GM12878 (cell line): ENCODE measurements at regions not wholly inside any gene's neighbourhood (a gene's known extent, or its start where the extent isn't known, plus 50 kb on each side); places are given as distances from the start of the nearest gene placed in this dataset.

Source experiments
- ATAC-seq: fragments of 200-7000 bp; cut with Tn5 transposase; 3 replicates; pipeline ENCODE4 v1.9.1; 2020; ENCODE audit warnings: mild to moderate bottlenecking, moderate library complexity
- BruUV-seq: library from RNA; stranded (reverse); fragments of 400-500 nt; replicated peaks from 2 replicates; lab custom pipeline; 2021; lab: Mats Ljungman, UMichigan
- CTCF ChIA-PET: fragments of 300-600 bp; sonication (Branson Sonifier 250); formaldehyde crosslinking; extraction: SDS; loops from one replicate; lab custom pipeline; 2021; ENCODE audit warnings: inconsistent platforms; lab: Yijun Ruan, JAX
- POLR2A ChIA-PET: fragments of 350-600 bp; formaldehyde crosslinking; extraction: SDS; loops from one replicate; lab custom pipeline; 2021; ENCODE audit warnings: inconsistent platforms; lab: Charles Lee
- RAD21 ChIA-PET: fragments of 300-600 bp; sonication (Branson Sonifier 250); formaldehyde crosslinking; loops from one replicate; lab custom pipeline; 2023; ENCODE audit warnings: antibody characterized with exemption; ENCODE audit not compliant: unreplicated experiment; lab: Charles Lee
- SMC1A ChIA-PET: fragments of 300-600 bp; sonication (Branson Sonifier 250); formaldehyde crosslinking; loops from one replicate; lab custom pipeline; 2023; ENCODE audit not compliant: unreplicated experiment, uncharacterized antibody; lab: Charles Lee
- DNase-seq: peaks from one replicate; pipeline ENCODE4 v3.0.0-alpha.2; 2011; ENCODE audit warnings: low read depth, low spot score
- FAIRE-seq: peaks from 3 replicates; lab custom pipeline; 2011; peaks lifted over from hg19 to GRCh38; lab: Jason Lieb, UNC
- H2AFZ ChIP-seq: 2 replicates; pipeline ENCODE4 v1.6.0; 2011; ENCODE audit warnings: low read depth, low read length, control low read depth; ENCODE audit not compliant: control insufficient read depth
- H3K27ac ChIP-seq: 2 replicates; pipeline ENCODE4 v1.5.1; 2011; ENCODE audit warnings: control low read depth; ENCODE audit not compliant: control insufficient read depth, insufficient read depth
- H3K27me3 ChIP-seq, 2 experiments: replicated peaks in 1 of 2; 2 replicates each; pipeline versions ENCODE4 v1.6.0 to v1.6.1; 2011; ENCODE audit warnings: low read length in 1 of 2; ENCODE audit not compliant: control insufficient read depth in 2 of 2, insufficient read depth in 2 of 2
- H3K36me3 ChIP-seq, 2 experiments: 2 replicates each; pipeline ENCODE4 v1.5.1; 2011; ENCODE audit warnings: low read length in 1 of 2; ENCODE audit not compliant: control insufficient read depth in 2 of 2, insufficient read depth in 2 of 2
- H3K4me1 ChIP-seq: 2 replicates; pipeline ENCODE4 v1.6.1; 2011; ENCODE audit warnings: mild to moderate bottlenecking, low read length, moderate library complexity, mixed read lengths; ENCODE audit not compliant: control insufficient read depth, insufficient read depth
- H3K4me2 ChIP-seq: 2 replicates; pipeline ENCODE4 v1.6.0; 2011; ENCODE audit warnings: control low read depth; ENCODE audit not compliant: control insufficient read depth, insufficient read depth
- H3K4me3 ChIP-seq: fragments of 200-600 bp; sonication (generic); 2 replicates; pipeline ENCODE4 v1.5.1; 2016
- H3K79me2 ChIP-seq: 2 replicates; pipeline ENCODE4 v1.6.0; 2011; ENCODE audit warnings: low read length; ENCODE audit not compliant: control insufficient read depth, insufficient read depth
- H3K9ac ChIP-seq: 2 replicates; pipeline ENCODE4 v1.8.0; 2011; ENCODE audit warnings: low read length, control low read depth, mixed read lengths; ENCODE audit not compliant: control insufficient read depth, insufficient read depth
- H3K9me3 ChIP-seq: replicated peaks from 3 replicates; pipeline ENCODE4 v1.5.1; 2011; ENCODE audit warnings: mild to moderate bottlenecking, low read length; ENCODE audit not compliant: control insufficient read depth, insufficient read depth
- H4K20me1 ChIP-seq: 2 replicates; pipeline ENCODE4 v1.6.0; 2011; ENCODE audit not compliant: control insufficient read depth, insufficient read depth
- BHLHE40 ChIP-seq, 2 experiments: fragments of 450-650 bp in 1 of 2; IDR thresholded peaks; 2 replicates each; pipeline ENCODE4 v1.6.1; 2011 to 2017; ENCODE audit warnings: low read depth in 2 of 2, borderline replicate concordance in 1 of 2, improper control_type of control experiment in 1 of 2, low read length in 1 of 2, mild to moderate bottlenecking in 1 of 2
- E2F8 ChIP-seq: fragments of 450-650 bp; IDR thresholded peaks from 2 replicates; pipeline ENCODE4 v1.6.1; 2018; ENCODE audit warnings: mild to moderate bottlenecking, low read depth, moderate library complexity; ENCODE audit not compliant: partially characterized antibody
- IKZF1 ChIP-seq: fragments of 450-650 bp; conservative IDR thresholded peaks from 2 replicates; pipeline ENCODE4 v1.6.1; 2017; ENCODE audit warnings: antibody characterized with exemption, mild to moderate bottlenecking
- REST ChIP-seq: IDR thresholded peaks from 2 replicates; pipeline ENCODE4 v1.6.1; 2012; ENCODE audit warnings: mild to moderate bottlenecking, low read depth, low read length
- ZNF687 ChIP-seq: fragments of 450-650 bp; IDR thresholded peaks from 2 replicates; pipeline ENCODE4 v1.6.1; 2017; ENCODE audit warnings: mild to moderate bottlenecking, moderate library complexity
- WGBS: methylation state at CpG from one replicate; pipeline ENCODE4 v1.1.6; 2016; ENCODE audit warnings: low lambda C conversion rate; ENCODE audit not compliant: insufficient replicate concordance, insufficient coverage; ENCODE audit errors: missing lambda C conversion rate; 5-methylcytosine and 5-hydroxymethylcytosine counted together
- in situ Hi-C: fragments of 300-500 bp; cut with MboI; formaldehyde crosslinking; loops from 9 replicates; pipeline ENCODE4 v1.14.3; 2018; ENCODE audit warnings: mixed read lengths
- intact Hi-C: fragments of 100-400 bp; cut with micrococcal nuclease; formaldehyde crosslinking; loops from one replicate; pipeline ENCODE4 v1.14.2; 2022; ENCODE audit not compliant: unreplicated experiment
- TF ChIP-seq, protein P1 (sequence below): fragments of 450-650 bp; IDR thresholded peaks from 2 replicates; pipeline ENCODE4 v1.6.1; 2017; ENCODE audit warnings: antibody characterized with exemption, mild to moderate bottlenecking, moderate library complexity

DNA sequence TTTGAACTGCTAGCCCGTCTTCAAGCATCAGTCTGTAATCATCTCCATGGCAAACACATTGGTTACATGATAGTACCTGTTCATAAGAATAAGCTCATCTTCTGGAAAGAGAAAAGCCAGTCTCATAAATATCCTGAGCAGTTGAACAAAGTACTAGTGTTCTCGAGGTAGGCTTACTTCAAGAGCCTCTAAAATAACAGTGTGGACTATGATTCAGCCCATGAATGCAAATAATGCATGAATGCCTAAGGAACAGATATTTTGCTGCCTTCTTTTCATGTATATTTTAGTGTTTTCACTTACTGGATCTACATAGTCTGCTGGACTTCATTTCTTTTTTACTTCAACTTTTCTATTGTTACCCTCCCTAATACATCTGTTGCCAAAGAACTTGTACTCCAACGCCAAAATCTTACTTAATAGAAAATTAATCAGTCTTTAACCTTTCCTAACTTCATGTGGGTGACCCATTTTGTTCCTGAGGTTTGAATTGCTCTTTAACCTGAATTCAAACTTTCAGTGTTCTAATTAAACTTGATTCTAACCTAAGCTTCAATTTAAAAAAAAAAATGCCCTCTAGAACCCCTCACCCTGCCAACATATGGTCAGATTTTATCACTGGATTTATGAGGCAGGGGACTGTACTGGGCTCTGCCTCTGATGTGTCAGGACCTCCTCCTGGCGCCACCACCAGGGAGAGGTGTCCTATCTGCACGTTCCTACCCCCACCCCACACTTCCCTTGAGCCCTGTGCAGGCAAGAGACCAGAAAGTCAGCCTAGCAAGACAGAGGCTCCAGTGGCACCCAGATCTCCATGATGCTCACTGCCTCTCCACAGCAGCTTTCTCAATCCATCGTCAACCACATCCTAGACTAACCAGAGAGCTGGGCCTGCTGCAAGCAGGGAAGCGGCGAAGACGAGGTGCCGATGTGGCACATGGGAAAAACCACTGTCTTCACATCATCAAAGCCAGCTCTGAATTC is 264.7 kb upstream of the ID2 start:
- no TSS peak for BruUV-seq
- WGBS, result 57% methylated on average over 10 of the region's 10 CpGs
- no peak for DNase-seq
- Histone ChIP-seq H3K27ac (no peak overlapping the region), H4K20me1 (no peaks in the 10 kb centered on the region; the same call in 1 of the 2 replicates), H3K27me3 (no peaks in the 10 kb centered on the region), H3K79me2 (no peaks in the 10 kb centered on the region), H3K4me3 (no peak overlapping the region), H3K4me2 (no peak overlapping the region), H3K9ac (no peak overlapping the region), H2AFZ (no peak overlapping the region), H3K9me3 (no peaks in the 10 kb centered on the region; the same call in 2 of the 3 replicates), H3K36me3 (no peaks in the 10 kb centered on the region; a peak in 1 of 4 replicates), H3K4me1 (peaks cover 21% of the 10 kb centered on the region)
- in situ Hi-C loops (no loop called here), intact Hi-C loops (no loop called here)
- no peak for FAIRE-seq
- ChIA-PET POLR2A (interaction anchor here (0.6 to 7.9 kb wide), 15 partner anchors 9 to 265 kb away, joined by 3 to 70 read pairs (median 4); partner anchors contain the start of gene ID2), SMC1A (interaction anchor here (0.6 to 20.6 kb wide), 21 partner anchors 9 to 990 kb away, joined by 3 to 352 read pairs (median 6); no protein-coding TSS in a partner anchor), CTCF (interaction anchor here (0.7 to 3.0 kb wide), 11 partner anchors 8 to 139 kb away, joined by 3 to 9 read pairs (median 3); no protein-coding TSS in a partner anchor), RAD21 (interaction anchor here (0.7 to 8.3 kb wide), 22 partner anchors 9 to 850 kb away, joined by 3 to 92 read pairs (median 5); partner anchors contain the start of gene ID2)
- peak; percentile 23 for ATAC-seq
- TF ChIP-seq E2F8, result no peak
- peak; percentile 15 to 75; a peak in 1 of 4 replicates for TF ChIP-seq BHLHE40 (IDR thresholded peaks at IDR 0.05; ENCODE audit: borderline replicate concordance in 1 of 2, low read depth in 2 of 2, low read length in 1 of 2)
- TF ChIP-seq REST, result no peak
- TF ChIP-seq, protein P1, sequence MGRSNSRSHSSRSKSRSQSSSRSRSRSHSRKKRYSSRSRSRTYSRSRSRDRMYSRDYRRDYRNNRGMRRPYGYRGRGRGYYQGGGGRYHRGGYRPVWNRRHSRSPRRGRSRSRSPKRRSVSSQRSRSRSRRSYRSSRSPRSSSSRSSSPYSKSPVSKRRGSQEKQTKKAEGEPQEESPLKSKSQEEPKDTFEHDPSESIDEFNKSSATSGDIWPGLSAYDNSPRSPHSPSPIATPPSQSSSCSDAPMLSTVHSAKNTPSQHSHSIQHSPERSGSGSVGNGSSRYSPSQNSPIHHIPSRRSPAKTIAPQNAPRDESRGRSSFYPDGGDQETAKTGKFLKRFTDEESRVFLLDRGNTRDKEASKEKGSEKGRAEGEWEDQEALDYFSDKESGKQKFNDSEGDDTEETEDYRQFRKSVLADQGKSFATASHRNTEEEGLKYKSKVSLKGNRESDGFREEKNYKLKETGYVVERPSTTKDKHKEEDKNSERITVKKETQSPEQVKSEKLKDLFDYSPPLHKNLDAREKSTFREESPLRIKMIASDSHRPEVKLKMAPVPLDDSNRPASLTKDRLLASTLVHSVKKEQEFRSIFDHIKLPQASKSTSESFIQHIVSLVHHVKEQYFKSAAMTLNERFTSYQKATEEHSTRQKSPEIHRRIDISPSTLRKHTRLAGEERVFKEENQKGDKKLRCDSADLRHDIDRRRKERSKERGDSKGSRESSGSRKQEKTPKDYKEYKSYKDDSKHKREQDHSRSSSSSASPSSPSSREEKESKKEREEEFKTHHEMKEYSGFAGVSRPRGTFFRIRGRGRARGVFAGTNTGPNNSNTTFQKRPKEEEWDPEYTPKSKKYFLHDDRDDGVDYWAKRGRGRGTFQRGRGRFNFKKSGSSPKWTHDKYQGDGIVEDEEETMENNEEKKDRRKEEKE, result no peak
- peak; percentile 78 for TF ChIP-seq ZNF687
- TF ChIP-seq IKZF1, result peak; percentile 42; the same call in 1 of the 2 replicates
